ENCODE measurements at regions not wholly inside any gene's neighbourhood (a gene's known extent, or its start where the extent isn't known, plus 50 kb on each side); places are given as distances from the start of the nearest gene placed in this dataset.

GRCh38 chr7:28299556-28299955, 112.8 kb upstream of the CREB5 start:
- no TSS peak for BruUV-seq (replicated peaks)
- ChIA-PET CTCF (interaction anchor here (0.6 to 3.4 kb wide), 36 partner anchors 8 to 793 kb away, joined by 3 to 27 read pairs (median 5); no protein-coding TSS in a partner anchor), POLR2A (interaction anchor here (1.0 to 3.0 kb wide), 7 partner anchors 48 to 555 kb away, joined by 3 to 14 read pairs (median 4); no protein-coding TSS in a partner anchor)
- H3K27me3 Mint-ChIP-seq (ENCODE audit: insufficient read depth, unreplicated experiment), result no peaks in the 10 kb centered on the region
- DNase-seq (ENCODE audit: unreplicated experiment), result peak; percentile 24
- H3K27ac Mint-ChIP-seq (ENCODE audit: low read depth, unreplicated experiment), result no peak overlapping the region
- intact Hi-C loops (cut with micrococcal nuclease), result loop anchor here (1.0 to 5.0 kb wide), 6 partner anchors 90 to 1108 kb away; no protein-coding TSS in a partner anchor
- peaks cover 9% of the 10 kb centered on the region for H3K4me1 Mint-ChIP-seq (ENCODE audit: insufficient read depth, unreplicated experiment)
- TF ChIP-seq, protein P1, sequence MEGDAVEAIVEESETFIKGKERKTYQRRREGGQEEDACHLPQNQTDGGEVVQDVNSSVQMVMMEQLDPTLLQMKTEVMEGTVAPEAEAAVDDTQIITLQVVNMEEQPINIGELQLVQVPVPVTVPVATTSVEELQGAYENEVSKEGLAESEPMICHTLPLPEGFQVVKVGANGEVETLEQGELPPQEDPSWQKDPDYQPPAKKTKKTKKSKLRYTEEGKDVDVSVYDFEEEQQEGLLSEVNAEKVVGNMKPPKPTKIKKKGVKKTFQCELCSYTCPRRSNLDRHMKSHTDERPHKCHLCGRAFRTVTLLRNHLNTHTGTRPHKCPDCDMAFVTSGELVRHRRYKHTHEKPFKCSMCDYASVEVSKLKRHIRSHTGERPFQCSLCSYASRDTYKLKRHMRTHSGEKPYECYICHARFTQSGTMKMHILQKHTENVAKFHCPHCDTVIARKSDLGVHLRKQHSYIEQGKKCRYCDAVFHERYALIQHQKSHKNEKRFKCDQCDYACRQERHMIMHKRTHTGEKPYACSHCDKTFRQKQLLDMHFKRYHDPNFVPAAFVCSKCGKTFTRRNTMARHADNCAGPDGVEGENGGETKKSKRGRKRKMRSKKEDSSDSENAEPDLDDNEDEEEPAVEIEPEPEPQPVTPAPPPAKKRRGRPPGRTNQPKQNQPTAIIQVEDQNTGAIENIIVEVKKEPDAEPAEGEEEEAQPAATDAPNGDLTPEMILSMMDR (IDR thresholded peaks at IDR 0.05; ENCODE audit: unreplicated experiment), result no peak
- H3K9me3 Mint-ChIP-seq (ENCODE audit: unreplicated experiment), result no peaks in the 10 kb centered on the region
- H3K36me3 Mint-ChIP-seq (ENCODE audit: insufficient read depth, unreplicated experiment), result no peaks in the 10 kb centered on the region
- H3K4me3 Mint-ChIP-seq (ENCODE audit: unreplicated experiment), result no peak overlapping the region

- POLR2A ChIA-PET, result interaction anchor here (0.8 to 3.0 kb wide), 8 partner anchors 25 to 288 kb away, joined by 3 to 23 read pairs (median 4); no protein-coding TSS in a partner anchor
- H3K9me3 Mint-ChIP-seq (ENCODE audit: unreplicated experiment), result no peaks in the 10 kb centered on the region
- intact Hi-C loops (cut with micrococcal nuclease), result loop anchor here (2.0 kb wide), 1 partner anchor 54 kb away; no protein-coding TSS in a partner anchor
- no peaks in the 10 kb centered on the region for H3K36me3 Mint-ChIP-seq (ENCODE audit: insufficient read depth, unreplicated experiment)
- peak overlapping the region; percentile 78 for H3K27ac Mint-ChIP-seq (ENCODE audit: low read depth, unreplicated experiment)
- no peak overlapping the region for H3K4me3 Mint-ChIP-seq (ENCODE audit: unreplicated experiment)
- TF ChIP-seq, protein P1 (IDR thresholded peaks at IDR 0.05; ENCODE audit: unreplicated experiment), result no peak
- H3K27me3 Mint-ChIP-seq (ENCODE audit: insufficient read depth, unreplicated experiment), result no peaks in the 10 kb centered on the region
- BruUV-seq (replicated peaks), result no TSS peak
- peaks cover 9% of the 10 kb centered on the region for H3K4me1 Mint-ChIP-seq (ENCODE audit: insufficient read depth, unreplicated experiment)
- CTCF ChIA-PET, result interaction anchor here (0.8 to 3.4 kb wide), 6 partner anchors 47 to 555 kb away, joined by 3 to 20 read pairs (median 9); no protein-coding TSS in a partner anchor
- DNase-seq (ENCODE audit: unreplicated experiment), result no peak
Observed at GRCh38 chr7:28300488-28300887, 111.8 kb upstream of the CREB5 start.

DNA sequence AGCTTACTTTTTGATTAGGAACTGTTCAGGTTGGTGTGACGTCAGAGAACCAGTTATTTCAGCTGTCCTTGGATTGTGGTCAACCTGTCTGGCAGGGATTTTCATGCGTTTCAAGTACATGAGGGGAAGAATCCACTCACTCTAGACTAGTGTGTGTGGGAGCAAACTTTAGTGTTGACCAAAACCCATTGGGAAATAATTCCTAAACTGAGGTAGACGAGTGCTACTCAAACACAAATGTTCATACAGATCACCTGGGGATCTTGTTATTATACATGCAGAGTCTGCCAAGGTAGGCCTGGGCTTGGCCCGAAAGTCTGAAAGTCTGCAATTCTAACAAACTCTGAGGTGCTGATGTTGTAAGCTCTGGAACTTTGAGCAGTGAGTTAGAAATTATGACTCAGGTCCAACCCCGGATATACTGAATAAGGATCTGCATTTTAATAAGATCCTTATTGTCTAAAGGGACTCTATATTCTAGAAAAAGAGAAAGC, 111.1 kb upstream of the CREB5 start:
- no TSS peak for BruUV-seq (replicated peaks)
- no peaks in the 10 kb centered on the region for H3K27me3 Mint-ChIP-seq (ENCODE audit: insufficient read depth, unreplicated experiment)
- ChIA-PET CTCF (interaction anchor here (0.6 to 2.3 kb wide), 10 partner anchors 47 to 1949 kb away, joined by 3 to 13 read pairs (median 4); no protein-coding TSS in a partner anchor), POLR2A (interaction anchor here (0.7 to 2.6 kb wide), 20 partner anchors 9 to 552 kb away, joined by 3 to 24 read pairs (median 4); no protein-coding TSS in a partner anchor)
- H3K9me3 Mint-ChIP-seq (ENCODE audit: unreplicated experiment), result no peaks in the 10 kb centered on the region
- TF ChIP-seq, protein P1 (IDR thresholded peaks at IDR 0.05; ENCODE audit: unreplicated experiment), result no peak
- no peaks in the 10 kb centered on the region for H3K36me3 Mint-ChIP-seq (ENCODE audit: insufficient read depth, unreplicated experiment)
- peak overlapping the region; percentile 21 for H3K4me3 Mint-ChIP-seq (ENCODE audit: unreplicated experiment)
- intact Hi-C loops (cut with micrococcal nuclease), result loop anchor here (2.0 kb wide), 1 partner anchor 54 kb away; no protein-coding TSS in a partner anchor
- H3K27ac Mint-ChIP-seq (ENCODE audit: low read depth, unreplicated experiment), result peak overlapping the region; percentile 78
- H3K4me1 Mint-ChIP-seq (ENCODE audit: insufficient read depth, unreplicated experiment), result peaks cover 9% of the 10 kb centered on the region
- DNase-seq (ENCODE audit: unreplicated experiment), result peak; percentile 83

DNA sequence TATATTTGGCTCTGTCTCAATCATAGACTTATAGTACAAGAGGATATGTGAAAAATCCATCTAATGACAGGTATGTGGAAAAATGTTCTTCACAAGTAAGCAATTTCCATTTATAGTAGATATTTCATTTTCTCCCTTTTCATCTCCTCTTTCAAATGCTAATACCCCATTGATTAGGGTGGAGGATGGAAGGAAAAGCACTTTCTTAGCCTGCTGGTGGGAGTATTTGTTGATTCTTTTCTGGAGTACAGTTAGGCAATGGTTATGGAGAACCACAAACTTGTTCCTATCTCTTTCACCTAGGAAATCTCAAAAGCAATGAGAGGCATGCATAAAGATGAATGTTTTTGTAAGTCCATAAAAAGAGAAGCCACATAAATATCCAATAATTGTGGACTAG, 108.0 kb upstream of the CREB5 start:
- BruUV-seq (replicated peaks), result no TSS peak

More for the DNA sequence above, 108.0 kb upstream of the CREB5 start:
- H3K36me3 Mint-ChIP-seq (ENCODE audit: insufficient read depth, unreplicated experiment), result no peaks in the 10 kb centered on the region
- H3K27me3 Mint-ChIP-seq (ENCODE audit: insufficient read depth, unreplicated experiment), result no peaks in the 10 kb centered on the region
- H3K9me3 Mint-ChIP-seq (ENCODE audit: unreplicated experiment), result no peaks in the 10 kb centered on the region
- intact Hi-C loops (cut with micrococcal nuclease), result no loop called here
- TF ChIP-seq, protein P1 (IDR thresholded peaks at IDR 0.05; ENCODE audit: unreplicated experiment), result no peak
- H3K4me3 Mint-ChIP-seq (ENCODE audit: unreplicated experiment), result no peak overlapping the region
- DNase-seq (ENCODE audit: unreplicated experiment), result no peak
- POLR2A ChIA-PET, result no interaction called here
- H3K27ac Mint-ChIP-seq (ENCODE audit: low read depth, unreplicated experiment), result no peak overlapping the region
- peaks cover 9% of the 10 kb centered on the region for H3K4me1 Mint-ChIP-seq (ENCODE audit: insufficient read depth, unreplicated experiment)
- CTCF ChIA-PET, result no interaction called here

Measured in MCF 10A (cell line).